ENCODE measurements at regions not wholly inside any gene's neighbourhood (a gene's known extent, or its start where the extent isn't known, plus 50 kb on each side); places are given as distances from the start of the nearest gene placed in this dataset.

DNA sequence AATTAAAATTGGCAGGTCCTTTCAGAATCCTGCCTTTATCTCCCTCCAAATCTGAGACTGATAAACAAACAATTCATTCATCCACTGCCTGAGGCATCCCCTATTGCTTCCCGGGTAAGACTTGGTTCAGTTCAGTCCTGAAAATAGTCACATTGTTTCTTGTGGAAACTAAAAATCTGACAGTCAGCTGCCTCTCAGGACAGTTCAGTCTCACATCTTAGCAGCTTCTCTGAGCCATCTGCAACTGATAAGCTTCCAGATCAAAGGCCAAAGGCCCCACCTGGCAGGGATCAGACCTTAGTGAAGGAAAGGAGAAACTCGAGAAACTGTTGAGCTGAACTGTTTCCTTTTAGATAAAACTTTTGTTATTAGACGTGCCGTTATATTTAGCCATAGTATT, 264.5 kb downstream of the IL15 start:
- Mint-ChIP-seq H3K9me3 (peaks cover 7 to 10% of the 10 kb centered on the region in 2 experiments; a peak in 4 of 5 replicates), H3K27me3 (ENCODE audit: low read depth) (no peaks in the 10 kb centered on the region), H3K36me3 (ENCODE audit: insufficient read depth in 1 of 3, low read depth in 3 of 3) (peaks cover 0 to 7% (median 4%) of the 10 kb centered on the region in 3 experiments; a peak in 6 of 7 replicates), H3K4me3 (no peak overlapping the region), H3K4me1 (peaks cover 26 to 36% of the 10 kb centered on the region in 2 experiments), H3K27ac (no peak overlapping the region)
- no peak overlapping the region for H2AK5ac ChIP-seq (ENCODE audit: insufficient read length, low read length)
- no peaks in the 10 kb centered on the region for H3K23me2 ChIP-seq (ENCODE audit: insufficient read length, low read depth, low read length, poor library complexity, severe bottlenecking)
- no peak overlapping the region for H4K8ac ChIP-seq (replicated peaks; ENCODE audit: insufficient read length, low read depth, low read length)
- H3K27me3 ChIP-seq (ENCODE audit: insufficient read depth, low read length) = no peaks in the 10 kb centered on the region
- H3K4me1 ChIP-seq (ENCODE audit: insufficient read depth, low read length) = peaks cover 8% of the 10 kb centered on the region; the same call in 1 of the 2 replicates
- no peak overlapping the region for H3K14ac ChIP-seq (ENCODE audit: insufficient read depth, low read length)
- H3K9me3 ChIP-seq (ENCODE audit: control insufficient read depth, low read depth, low read length) = no peaks in the 10 kb centered on the region
- no CpG with 5 or more reads among the region's 4 CpGs for WGBS (ENCODE audit: extremely low coverage, insufficient read length, low lambda C conversion rate)
- H3K4me2 ChIP-seq (ENCODE audit: insufficient read depth, insufficient read length, low read length) = no peak overlapping the region
- no peak overlapping the region for H2BK120ac ChIP-seq (ENCODE audit: low read depth, low read length, poor library complexity, severe bottlenecking)
- no peaks in the 10 kb centered on the region for H3K79me2 ChIP-seq (ENCODE audit: insufficient read depth, low read length)
- no peak overlapping the region for H4K5ac ChIP-seq (ENCODE audit: insufficient read length, low read depth, low read length)
- no peak overlapping the region for H3K23ac ChIP-seq (ENCODE audit: insufficient read length, low read depth, low read length)
- no peak overlapping the region for H3K56ac ChIP-seq (ENCODE audit: insufficient read length, low read depth, low read length)
- H4K91ac ChIP-seq (ENCODE audit: insufficient read length, low read depth, low read length) = no peak overlapping the region
- H3T11ph ChIP-seq (ENCODE audit: low read length) = no peak overlapping the region
- H2BK15ac ChIP-seq (ENCODE audit: low read depth, low read length) = no peak overlapping the region
- no peak overlapping the region for H3K4ac ChIP-seq (ENCODE audit: low read depth, low read length)
- DNase-seq = no peak
- no peak overlapping the region for H3K18ac ChIP-seq (ENCODE audit: insufficient read length, low read depth, low read length)
- H3K79me1 ChIP-seq (ENCODE audit: insufficient read depth, low read depth, low read length, poor library complexity, severe bottlenecking) = no peaks in the 10 kb centered on the region
- no peaks in the 10 kb centered on the region for H4K20me1 ChIP-seq (ENCODE audit: control insufficient read depth, insufficient read depth, insufficient read length)
- H2AFZ ChIP-seq (ENCODE audit: low read length) = no peak overlapping the region
- H3K9ac ChIP-seq (ENCODE audit: extremely low read depth, insufficient read length, low read length) = no peak overlapping the region
- no peak overlapping the region for H2BK12ac ChIP-seq (ENCODE audit: insufficient read length, low read depth, low read length)
- TF ChIP-seq, protein P1, sequence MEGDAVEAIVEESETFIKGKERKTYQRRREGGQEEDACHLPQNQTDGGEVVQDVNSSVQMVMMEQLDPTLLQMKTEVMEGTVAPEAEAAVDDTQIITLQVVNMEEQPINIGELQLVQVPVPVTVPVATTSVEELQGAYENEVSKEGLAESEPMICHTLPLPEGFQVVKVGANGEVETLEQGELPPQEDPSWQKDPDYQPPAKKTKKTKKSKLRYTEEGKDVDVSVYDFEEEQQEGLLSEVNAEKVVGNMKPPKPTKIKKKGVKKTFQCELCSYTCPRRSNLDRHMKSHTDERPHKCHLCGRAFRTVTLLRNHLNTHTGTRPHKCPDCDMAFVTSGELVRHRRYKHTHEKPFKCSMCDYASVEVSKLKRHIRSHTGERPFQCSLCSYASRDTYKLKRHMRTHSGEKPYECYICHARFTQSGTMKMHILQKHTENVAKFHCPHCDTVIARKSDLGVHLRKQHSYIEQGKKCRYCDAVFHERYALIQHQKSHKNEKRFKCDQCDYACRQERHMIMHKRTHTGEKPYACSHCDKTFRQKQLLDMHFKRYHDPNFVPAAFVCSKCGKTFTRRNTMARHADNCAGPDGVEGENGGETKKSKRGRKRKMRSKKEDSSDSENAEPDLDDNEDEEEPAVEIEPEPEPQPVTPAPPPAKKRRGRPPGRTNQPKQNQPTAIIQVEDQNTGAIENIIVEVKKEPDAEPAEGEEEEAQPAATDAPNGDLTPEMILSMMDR (conservative IDR thresholded peaks at IDR 0.05) = no peak
- H3K27ac ChIP-seq (ENCODE audit: insufficient read length, low read depth, low read length) = no peak overlapping the region
- no peak overlapping the region for H2BK5ac ChIP-seq (ENCODE audit: insufficient read length, low read length)
- H2BK20ac ChIP-seq (ENCODE audit: low read depth, low read length, poor library complexity, severe bottlenecking) = no peak overlapping the region

Data from H9 (cell line).